ENCODE measurements at regions not wholly inside any gene's neighbourhood (a gene's known extent, or its start where the extent isn't known, plus 50 kb on each side); places are given as distances from the start of the nearest gene placed in this dataset.
"Not testable (repeated sequence)": the region's sequence is repeated elsewhere in the genome, so short reads cannot be mapped to it uniquely, and the experiment has no call there.

DNA sequence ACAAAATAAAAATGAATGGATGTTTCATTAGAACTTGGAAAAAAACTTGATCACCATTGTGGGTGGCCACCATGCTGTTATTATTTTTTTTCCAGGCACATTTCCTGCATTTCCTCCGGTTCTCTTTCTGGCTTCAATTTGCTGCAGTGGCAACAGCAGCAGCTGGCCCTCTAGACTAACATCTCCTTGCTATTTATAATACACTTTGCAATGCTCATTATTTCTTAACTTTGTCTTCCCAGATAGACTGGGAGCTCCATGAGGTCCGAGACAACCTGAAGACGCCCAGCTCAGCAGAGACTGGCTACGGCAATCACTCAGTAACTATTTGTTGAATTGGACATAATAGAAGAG lies 53.4 kb upstream of the ATP5PO start:
- TF ChIP-seq, protein P1, sequence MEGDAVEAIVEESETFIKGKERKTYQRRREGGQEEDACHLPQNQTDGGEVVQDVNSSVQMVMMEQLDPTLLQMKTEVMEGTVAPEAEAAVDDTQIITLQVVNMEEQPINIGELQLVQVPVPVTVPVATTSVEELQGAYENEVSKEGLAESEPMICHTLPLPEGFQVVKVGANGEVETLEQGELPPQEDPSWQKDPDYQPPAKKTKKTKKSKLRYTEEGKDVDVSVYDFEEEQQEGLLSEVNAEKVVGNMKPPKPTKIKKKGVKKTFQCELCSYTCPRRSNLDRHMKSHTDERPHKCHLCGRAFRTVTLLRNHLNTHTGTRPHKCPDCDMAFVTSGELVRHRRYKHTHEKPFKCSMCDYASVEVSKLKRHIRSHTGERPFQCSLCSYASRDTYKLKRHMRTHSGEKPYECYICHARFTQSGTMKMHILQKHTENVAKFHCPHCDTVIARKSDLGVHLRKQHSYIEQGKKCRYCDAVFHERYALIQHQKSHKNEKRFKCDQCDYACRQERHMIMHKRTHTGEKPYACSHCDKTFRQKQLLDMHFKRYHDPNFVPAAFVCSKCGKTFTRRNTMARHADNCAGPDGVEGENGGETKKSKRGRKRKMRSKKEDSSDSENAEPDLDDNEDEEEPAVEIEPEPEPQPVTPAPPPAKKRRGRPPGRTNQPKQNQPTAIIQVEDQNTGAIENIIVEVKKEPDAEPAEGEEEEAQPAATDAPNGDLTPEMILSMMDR (IDR thresholded peaks at IDR 0.05; ENCODE audit: control extremely low read depth, extremely low read depth, low read depth, missing control alignments), result no peak
- ChIA-PET POLR2A (no interaction called here), CTCF (interaction anchor here (1.0 to 2.2 kb wide), 5 partner anchors 9 to 31 kb away, joined by 3 to 8 read pairs (median 4); no protein-coding TSS in a partner anchor)
- no peak for DNase-seq (ENCODE audit: extremely low spot score)

DNA sequence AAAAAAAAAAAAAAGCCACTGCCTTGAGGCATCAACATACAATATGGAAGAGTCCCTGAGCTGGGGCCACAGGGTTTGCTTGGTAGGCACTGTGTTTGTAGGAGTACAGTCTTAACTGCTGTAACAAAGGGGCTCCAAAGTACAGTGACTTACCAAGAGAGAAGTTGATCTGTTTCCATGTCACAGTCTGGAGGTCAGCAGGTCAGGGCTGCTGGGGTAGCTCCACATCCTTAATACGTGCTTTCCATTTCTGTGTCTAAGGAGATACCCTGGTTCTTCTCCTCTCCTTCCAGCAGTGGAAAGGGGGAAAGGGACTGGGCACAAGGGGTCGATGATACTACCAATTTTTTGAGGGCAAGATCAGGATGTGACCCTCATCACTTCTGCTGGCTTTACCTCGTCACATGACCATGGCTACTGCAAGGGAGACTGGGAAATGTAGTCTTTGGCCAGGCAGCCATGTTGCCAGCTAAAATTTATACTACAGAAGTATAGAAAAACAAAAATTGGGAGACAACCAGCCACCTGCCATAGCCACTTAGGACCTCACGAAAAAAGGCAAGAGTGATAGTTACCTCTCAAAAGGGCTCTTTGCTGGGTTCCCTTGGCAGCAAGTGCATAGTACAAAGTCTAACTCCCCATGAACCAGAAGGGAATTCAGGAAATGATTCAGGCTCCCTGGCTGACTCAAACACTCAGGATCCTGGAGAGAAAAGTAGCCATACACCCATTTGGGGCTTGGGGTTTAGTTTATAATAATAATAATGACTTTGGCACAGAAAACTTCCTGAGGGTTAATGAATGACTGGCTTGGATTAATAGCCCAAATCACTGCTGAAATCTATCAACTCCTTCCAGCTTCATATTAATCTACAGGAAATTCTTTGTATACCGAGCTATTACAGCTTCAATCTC lies 52.7 kb upstream of the ATP5PO start:
- TF ChIP-seq, protein P1 (IDR thresholded peaks at IDR 0.05; ENCODE audit: control extremely low read depth, extremely low read depth, low read depth, missing control alignments), result no peak
- no peak for DNase-seq (ENCODE audit: extremely low spot score)
- ChIA-PET POLR2A (no interaction called here), CTCF (interaction anchor here (1.0 to 1.9 kb wide), 4 partner anchors 8 to 30 kb away, joined by 3 to 6 read pairs (median 4); no protein-coding TSS in a partner anchor)

DNA sequence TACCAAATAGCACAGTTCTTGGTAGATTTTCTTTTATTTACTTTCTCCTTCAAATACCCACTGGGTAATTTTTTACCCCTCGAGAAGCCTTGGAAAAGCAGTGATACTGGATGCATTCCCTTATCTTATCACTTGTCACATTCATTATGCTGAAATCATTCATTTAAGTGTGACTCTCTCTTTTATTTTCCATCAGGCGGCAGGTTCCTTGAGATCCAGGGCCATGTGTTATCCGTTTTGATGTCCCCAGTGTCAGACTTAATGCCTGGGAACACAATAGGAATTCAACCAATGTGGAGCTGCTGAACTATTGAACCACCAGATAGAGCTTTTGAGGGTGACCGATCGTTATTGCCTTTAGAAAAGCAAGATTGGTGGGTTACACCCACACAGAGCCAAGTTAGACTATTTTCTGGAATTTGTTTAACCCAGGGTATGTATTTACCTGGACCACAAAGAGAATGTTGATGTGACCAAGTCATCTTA lies 51.5 kb upstream of the ATP5PO start:
- ChIA-PET CTCF (interaction anchor here (1.2 to 1.7 kb wide), 4 partner anchors 10 to 50 kb away, joined by 3 to 9 read pairs (median 6); no protein-coding TSS in a partner anchor), POLR2A (no interaction called here)
- DNase-seq (ENCODE audit: extremely low spot score), result no peak
- TF ChIP-seq, protein P1 (IDR thresholded peaks at IDR 0.05; ENCODE audit: control extremely low read depth, extremely low read depth, low read depth, missing control alignments), result no peak

DNA sequence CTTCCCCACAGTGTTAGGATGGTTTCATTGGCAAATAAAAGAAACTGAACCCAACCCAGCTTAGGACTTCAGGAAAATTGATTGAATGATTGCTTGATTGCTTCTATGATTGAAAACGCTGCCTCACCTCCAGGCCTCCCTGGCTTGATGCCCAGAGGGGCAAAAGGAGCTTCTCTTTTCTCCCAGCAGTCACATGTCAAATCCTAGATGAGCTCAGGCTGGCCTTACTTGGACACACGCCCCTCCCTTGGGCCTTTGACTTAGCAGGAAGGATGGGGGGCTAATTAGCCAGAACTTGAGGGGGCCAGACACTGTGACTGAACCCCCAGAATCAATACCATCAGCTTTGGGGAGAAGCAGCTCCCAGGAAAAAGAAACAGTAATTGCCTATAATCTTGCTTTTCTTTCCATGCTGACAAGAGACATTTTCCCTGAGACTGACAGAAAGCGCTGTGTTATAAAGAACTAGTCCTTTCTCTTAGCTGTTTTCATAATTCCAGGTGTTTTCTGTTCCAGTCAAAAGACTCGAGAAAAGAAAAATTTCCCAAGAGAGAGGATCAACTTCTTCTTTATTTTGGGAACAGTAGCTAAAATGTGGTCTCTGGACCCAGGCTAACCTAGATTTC lies 50.8 kb upstream of the ATP5PO start:
- ChIA-PET POLR2A (no interaction called here), CTCF (interaction anchor here (1.2 to 1.7 kb wide), 4 partner anchors 9 to 51 kb away, joined by 3 to 9 read pairs (median 6); no protein-coding TSS in a partner anchor)
- no peak for DNase-seq (ENCODE audit: extremely low spot score)
- TF ChIP-seq, protein P1 (IDR thresholded peaks at IDR 0.05; ENCODE audit: control extremely low read depth, extremely low read depth, low read depth, missing control alignments), result no peak

DNA sequence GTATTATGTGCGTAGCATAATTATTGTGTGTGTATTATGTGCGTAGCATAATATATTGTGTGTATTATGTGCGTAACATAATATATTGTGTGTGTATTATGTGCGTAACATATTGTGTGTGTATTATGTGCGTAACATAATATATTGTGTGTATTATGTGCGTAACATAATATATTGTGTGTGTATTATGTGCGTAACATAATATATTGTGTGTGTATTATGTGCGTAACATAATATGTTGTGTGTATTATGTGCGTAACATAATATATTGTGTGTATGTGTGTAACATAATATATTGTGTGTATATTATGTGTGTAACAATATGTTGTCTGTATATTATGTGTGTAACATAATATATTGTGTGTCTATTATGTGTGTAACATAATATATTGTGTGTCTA lies 50.1 kb upstream of the ATP5PO start:
- POLR2A ChIA-PET; DNase-seq (ENCODE audit: extremely low spot score): not testable (repeated sequence)
- CTCF ChIA-PET, result interaction anchor here (1.6 to 1.7 kb wide), 2 partner anchors 8 to 42 kb away, joined by 8 to 9 read pairs; no protein-coding TSS in a partner anchor
